GM12865 (cell line): ENCODE measurements at regions not wholly inside any gene's neighbourhood (a gene's known extent, or its start where the extent isn't known, plus 50 kb on each side); places are given as distances from the start of the nearest gene placed in this dataset.

Experiments
- DNase-seq: peaks from one replicate; pipeline ENCODE4 v3.0.0; 2010; ENCODE audit warnings: low read depth
- H3K4me3 ChIP-seq: 2 replicates; pipeline ENCODE4 v1.5.1; 2011; ENCODE audit warnings: mild to moderate bottlenecking, low read depth, low read length, control low read depth
- TF ChIP-seq, protein P1 (sequence below): IDR thresholded peaks from 2 replicates; pipeline ENCODE4 v1.5.1; 2011; ENCODE audit warnings: low read length, control low read depth, low read depth, inconsistent platforms; ENCODE audit not compliant: insufficient read depth; ENCODE audit errors: missing control alignments

- no peak overlapping the region for H3K4me3 ChIP-seq
- DNase-seq, result no peak
- TF ChIP-seq, protein P1, sequence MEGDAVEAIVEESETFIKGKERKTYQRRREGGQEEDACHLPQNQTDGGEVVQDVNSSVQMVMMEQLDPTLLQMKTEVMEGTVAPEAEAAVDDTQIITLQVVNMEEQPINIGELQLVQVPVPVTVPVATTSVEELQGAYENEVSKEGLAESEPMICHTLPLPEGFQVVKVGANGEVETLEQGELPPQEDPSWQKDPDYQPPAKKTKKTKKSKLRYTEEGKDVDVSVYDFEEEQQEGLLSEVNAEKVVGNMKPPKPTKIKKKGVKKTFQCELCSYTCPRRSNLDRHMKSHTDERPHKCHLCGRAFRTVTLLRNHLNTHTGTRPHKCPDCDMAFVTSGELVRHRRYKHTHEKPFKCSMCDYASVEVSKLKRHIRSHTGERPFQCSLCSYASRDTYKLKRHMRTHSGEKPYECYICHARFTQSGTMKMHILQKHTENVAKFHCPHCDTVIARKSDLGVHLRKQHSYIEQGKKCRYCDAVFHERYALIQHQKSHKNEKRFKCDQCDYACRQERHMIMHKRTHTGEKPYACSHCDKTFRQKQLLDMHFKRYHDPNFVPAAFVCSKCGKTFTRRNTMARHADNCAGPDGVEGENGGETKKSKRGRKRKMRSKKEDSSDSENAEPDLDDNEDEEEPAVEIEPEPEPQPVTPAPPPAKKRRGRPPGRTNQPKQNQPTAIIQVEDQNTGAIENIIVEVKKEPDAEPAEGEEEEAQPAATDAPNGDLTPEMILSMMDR, result no peak
Measured at GRCh38 chr2:12419803-12420202, 296.9 kb upstream of the TRIB2 start.

- H3K4me3 ChIP-seq, result no peak overlapping the region
- DNase-seq, result no peak
- TF ChIP-seq, protein P1, result no peak
Measured at GRCh38 chr2:12421046-12421445, 295.7 kb upstream of the TRIB2 start.

DNA sequence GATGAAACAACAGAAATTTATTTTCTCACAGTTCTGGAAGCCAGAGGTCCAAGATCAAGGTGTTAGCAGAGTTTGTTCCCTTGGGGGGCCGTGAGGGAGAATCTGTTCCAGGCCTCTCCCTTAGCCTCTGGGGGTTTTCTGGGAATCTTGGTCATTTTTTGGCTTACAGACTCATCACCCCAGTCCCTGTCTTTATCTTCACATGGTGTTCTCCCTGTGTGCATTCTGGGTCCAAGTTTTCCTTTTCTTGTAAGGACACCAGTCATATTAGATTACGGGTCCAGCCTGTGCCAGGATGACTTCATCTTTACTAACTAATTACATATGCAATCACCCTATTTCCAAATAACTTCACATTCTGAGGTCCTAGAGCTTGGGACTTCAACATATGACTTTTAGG, 292.5 kb upstream of the TRIB2 start:
- TF ChIP-seq, protein P1, result no peak
- DNase-seq, result no peak
- no peak overlapping the region for H3K4me3 ChIP-seq

- TF ChIP-seq, protein P1, result no peak
- no peak for DNase-seq
- H3K4me3 ChIP-seq, result no peak overlapping the region
Measured at GRCh38 chr2:12424809-12425208, 291.9 kb upstream of the TRIB2 start.

DNA sequence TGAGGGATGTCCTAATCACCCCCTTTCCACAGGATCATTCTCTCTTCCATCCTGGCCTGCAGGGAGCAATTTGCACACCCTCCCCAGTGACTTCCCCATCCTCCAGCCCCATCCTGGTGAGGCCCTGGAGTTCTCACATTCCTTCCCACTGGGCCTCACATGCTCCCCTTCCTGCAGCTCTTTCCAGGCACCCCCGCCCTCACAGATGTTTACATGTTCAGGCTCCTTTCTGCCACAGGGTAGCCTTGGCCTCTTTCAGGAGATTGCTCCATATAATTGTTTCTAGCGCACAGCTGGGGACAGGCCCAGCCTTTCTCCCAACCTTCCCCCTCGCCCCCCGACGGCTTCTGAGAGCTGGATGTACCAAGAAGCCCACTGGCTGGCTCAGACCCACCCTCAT, 288.4 kb upstream of the TRIB2 start:
- DNase-seq, result no peak
- TF ChIP-seq, protein P1, result no peak
- H3K4me3 ChIP-seq, result no peak overlapping the region

DNA sequence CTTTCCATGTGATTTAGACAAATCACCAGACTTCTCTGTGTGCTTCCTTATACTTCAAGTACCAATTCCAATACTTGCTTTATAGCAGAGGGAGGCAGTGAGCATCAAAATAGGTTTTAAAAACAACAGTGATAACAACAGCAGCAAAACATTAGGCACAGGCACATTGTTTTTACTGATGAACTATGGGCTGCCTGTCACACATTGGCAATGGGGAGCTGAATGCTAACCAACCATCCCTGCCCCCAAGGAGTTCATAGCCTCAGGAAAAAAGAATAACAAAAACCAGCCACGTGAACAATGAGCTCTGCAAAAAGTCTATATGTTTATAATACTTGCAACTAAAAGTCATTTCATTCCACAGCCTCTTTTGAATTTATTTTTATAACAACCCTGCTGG, 287.9 kb upstream of the TRIB2 start:
- no peak for DNase-seq
- TF ChIP-seq, protein P1, result no peak

DNA sequence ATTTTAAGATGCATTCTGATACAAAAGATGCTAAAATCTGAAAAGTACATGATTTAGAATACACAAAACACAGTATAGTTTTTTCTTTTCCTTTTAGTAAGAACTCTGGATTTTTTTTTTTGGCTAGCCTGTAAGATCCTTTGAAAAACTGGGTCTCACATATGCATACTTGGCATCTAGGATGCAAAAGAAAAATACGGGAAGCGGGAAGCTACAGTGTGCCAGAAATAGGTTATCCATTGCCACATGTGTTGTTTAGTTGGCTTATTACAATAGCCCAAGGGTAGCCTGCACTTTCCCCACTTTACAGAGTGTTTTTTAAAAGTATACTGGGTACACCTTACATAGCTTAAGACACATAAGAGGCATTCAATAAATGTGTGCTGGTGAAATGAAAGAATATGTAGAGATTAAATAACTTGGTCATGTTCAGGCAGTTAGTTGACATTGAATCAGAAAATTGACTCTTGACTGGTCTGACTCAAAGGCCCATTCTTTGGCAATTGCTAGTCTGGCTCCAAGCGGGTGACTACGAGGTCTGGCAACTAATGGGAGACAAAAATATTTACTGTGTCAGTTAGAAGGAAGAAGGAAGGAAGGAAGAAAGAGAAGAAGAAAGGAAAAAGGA, 286.8 kb upstream of the TRIB2 start:
- no peak overlapping the region for H3K4me3 ChIP-seq
- DNase-seq, result no peak
- TF ChIP-seq, protein P1, result no peak

More for the DNA sequence above, 287.9 kb upstream of the TRIB2 start:
- no peak overlapping the region for H3K4me3 ChIP-seq
